ENCODE measurements at regions not wholly inside any gene's neighbourhood (a gene's known extent, or its start where the extent isn't known, plus 50 kb on each side); places are given as distances from the start of the nearest gene placed in this dataset.
"Not testable (repeated sequence)": the region's sequence is repeated elsewhere in the genome, so short reads cannot be mapped to it uniquely, and the experiment has no call there.

DNA sequence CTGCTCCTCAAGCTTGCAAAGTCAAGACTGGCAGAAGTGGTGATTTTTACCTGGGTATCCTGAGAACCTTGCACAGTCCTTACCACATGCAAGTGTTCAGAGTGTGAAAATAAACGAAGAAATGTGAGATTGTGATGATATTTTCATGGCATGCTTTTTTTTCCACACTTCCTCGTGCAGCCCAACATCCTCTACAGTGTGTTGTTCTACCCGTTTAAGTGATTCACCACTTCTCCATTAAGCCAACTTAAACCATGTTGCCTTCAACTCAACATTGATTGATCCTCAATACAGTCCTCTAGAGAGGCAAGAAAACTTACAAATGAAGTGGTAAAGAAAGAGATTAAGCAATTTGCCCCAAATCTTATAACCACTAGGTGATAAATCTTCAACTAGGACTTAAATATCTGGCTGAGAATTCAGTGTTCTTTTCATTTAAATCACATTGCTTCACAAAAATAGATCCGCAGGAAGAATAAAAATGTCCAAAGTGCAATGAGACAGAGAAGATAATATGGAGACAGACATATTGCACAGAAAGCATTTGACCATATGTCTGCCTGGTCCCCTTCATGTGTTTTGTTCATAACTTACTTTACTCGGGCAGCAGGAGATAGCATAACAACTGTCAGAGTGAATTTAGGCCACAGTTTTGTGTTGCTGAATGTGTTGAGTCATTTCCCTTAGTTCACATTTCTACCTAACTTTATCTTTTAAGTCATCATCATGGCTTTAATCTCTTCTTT is 75.8 kb upstream of the PARP8 start:
- not testable (repeated sequence) for DNase-seq (ENCODE audit: low read depth)

DNA sequence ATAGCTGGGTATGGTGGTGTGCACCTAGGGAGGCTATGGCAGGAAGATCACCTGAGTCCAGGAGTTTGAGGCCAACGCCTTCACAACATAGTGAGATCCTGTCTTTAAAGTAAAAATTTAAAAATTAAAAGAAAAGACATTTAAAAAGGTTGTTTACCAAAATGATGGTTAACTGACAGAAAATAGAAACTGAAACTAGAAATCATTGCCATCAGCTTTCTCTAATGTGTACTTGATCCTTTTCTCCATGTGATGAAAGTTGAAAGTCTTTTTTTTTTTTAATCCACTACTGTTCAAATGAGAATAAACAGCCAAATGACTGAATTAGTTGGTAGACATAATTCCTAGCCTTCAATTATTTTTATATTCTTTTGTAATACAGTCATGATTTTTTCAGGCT is 75.1 kb upstream of the PARP8 start:
- not testable (repeated sequence) for DNase-seq (ENCODE audit: low read depth)

DNA sequence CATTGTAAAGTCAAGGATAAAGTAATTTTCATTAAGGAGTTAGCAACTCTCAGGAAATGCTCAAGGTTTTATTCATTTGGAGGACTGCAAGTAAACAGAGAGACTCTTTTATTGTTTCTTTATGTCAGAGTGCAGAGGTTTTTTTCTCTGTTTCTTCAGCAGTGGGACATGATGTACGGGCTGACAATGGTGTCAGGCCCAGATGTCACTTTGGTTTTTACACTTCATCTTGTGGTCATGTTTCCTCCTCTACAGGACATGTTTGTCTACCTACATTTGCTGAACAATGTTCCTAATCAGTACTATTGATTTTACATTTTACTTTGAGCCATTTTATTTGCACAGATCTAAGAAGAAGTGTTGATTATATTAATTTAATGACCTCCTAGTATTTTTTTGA is 72.8 kb upstream of the PARP8 start:
- no peak for DNase-seq (ENCODE audit: low read depth)

DNA sequence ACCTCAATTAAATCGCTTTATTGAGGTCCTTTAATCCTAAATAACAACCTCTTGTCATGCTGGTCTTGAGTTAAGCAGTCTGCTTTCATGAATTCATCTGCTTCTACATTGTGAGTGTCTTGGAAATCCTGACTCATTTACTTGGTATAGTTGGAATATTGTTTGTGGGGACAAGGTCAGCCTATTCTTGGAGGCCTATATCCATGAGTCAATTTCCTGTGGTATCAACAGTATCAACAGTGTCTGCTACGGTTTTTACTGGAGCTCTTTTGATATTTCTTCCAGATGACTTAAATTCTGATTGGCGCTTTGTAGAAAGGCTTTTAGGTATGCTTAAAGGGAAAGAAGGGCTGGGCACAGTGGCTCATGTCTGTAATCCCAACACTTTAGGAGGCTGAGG is 71.2 kb upstream of the PARP8 start:
- peak; percentile 28 for DNase-seq (ENCODE audit: low read depth)

DNA sequence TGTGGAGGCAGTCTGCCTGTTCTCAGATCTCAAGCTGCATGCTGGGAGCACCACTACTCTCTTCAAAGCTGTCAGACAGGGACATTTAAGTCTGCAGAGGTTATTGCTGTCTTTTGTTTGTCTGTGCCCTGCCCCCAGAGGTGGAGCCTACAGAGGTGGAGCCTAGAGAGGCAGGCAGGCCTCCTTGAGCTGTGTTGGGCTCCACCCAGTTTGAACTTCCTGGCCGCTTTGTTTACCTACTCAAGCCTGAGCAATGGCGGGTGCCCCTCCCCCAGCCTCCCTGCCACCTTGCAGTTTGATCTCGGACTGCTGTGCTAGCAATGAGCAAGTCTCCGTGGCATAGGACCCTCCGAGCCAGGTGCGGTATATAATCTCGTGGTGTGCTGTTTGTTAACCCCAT is 64.9 kb upstream of the PARP8 start:
- DNase-seq (ENCODE audit: low read depth): not testable (repeated sequence)

DNA sequence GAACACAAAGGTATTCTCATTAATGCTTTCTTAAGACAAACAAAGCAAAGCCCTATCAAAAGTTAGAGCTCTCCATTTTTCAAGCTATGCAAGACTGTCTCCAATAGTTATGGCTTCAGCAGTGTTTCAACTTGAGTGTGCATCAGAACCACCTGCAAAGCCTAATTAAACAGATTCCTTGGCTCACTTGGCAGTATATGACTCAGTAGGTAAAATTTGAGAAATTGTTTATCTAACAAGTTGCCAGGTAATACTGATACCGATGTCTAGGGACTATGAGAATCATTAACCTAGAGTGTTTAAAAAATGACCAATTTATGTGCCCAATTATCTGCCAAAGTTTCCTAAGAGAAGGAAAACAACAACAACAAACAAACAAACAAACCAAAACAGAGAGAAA is 60.3 kb upstream of the PARP8 start:
- no peak for DNase-seq (ENCODE audit: low read depth)

DNA sequence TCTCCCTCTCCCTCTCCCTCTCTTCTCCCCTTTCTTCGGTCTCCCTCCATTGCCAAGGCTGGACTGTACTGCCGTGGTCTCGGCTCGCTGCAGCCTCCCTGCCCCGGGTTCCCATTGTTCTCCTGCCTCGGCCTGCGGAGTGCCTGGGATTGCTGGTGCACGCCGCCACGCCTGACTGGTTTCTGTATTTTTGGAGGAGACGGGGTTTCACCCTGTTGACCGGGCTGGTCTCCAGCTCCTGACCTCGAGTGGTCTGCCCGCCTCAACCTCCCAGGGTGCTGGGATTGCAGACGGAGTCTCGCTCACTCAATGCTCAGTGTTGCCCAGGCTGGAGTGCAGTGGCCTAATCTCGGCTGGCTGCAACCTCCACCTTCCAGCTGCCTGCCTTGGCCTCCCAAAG is 59.0 kb upstream of the PARP8 start:
- not testable (repeated sequence) for DNase-seq (ENCODE audit: low read depth)

DNA sequence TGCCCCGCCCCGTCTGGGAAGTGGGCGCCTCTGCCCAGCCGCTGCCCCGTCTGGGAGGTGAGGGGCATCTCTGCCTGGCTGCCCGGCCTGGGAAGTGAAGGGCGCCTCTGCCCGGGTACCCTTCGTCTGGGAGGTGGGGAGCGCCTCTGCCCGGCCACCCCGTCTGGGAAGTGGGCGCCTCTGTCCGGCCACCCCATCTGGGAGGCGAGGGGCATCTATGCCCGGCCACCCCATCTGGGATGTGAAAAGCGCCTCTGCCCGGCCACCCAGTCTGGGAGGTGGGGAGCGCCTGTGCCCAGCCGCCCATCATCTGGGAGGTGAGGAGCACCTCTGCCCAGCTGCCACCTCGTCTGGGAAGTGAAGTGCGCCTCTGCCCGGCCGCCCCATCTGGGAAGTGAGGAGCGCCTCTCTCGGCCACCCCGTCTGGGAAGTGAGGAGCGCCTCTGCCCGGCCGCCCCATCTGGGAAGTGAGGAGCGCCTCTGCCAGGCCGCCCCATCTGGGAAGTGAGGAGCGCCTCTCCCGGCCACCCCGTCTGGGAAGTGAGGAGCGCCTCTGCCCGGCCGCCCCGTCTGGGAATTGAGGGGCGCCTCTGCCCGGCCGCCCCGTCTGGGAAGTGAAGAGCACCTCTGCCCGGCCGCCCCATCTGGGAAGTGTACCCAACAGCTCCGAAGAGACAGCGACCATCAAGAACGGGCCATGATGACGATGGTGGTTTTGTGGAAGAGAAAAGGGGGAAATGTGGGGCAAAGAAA is 58.3 kb upstream of the PARP8 start:
- DNase-seq (ENCODE audit: low read depth): not testable (repeated sequence)

DNA sequence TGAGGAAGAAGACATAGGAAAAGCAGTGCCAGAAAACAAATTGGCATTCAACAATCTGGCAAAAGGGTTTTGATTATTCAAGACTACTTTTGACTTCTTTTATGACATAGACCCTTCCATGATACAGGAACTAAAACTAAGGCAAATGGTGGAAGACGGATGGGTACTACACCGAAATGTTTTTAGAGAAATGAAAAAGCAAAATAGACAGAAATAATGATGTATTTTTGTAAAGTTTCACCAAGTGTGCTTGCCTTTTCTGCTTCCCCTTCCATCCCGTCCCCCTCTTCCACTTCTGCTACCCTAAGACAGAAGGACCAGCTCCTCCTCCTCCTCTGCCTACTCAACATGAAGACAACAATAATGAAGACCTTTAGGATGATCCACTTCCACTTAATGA is 53.4 kb upstream of the PARP8 start:
- not testable (repeated sequence) for DNase-seq (ENCODE audit: low read depth)

Data from GM04504 (cell line).